ENCODE measurements at regions not wholly inside any gene's neighbourhood (a gene's known extent, or its start where the extent isn't known, plus 50 kb on each side); places are given as distances from the start of the nearest gene placed in this dataset.

GRCh38 chr22:44611880-44612496 is 90.0 kb upstream of the PRR5 start:
- DNase-seq: no peak

GRCh38 chr22:44610071-44610470 is 91.9 kb upstream of the PRR5 start:
- no peak for DNase-seq

- DNase-seq: no peak
Observed at GRCh38 chr22:44609400-44609988, 92.5 kb upstream of the PRR5 start.

GRCh38 chr22:44608597-44609399 is 93.2 kb upstream of the PRR5 start:
- no peak for DNase-seq

- DNase-seq: no peak
Observed at GRCh38 chr22:44606126-44606525, 95.9 kb upstream of the PRR5 start.

- DNase-seq: no peak
Observed at GRCh38 chr22:44605486-44605885, 96.5 kb upstream of the PRR5 start.

GRCh38 chr22:44604991-44605390 is 97.0 kb upstream of the PRR5 start:
- no peak for DNase-seq

- no peak for DNase-seq
Observed at GRCh38 chr22:44604455-44604854, 97.5 kb upstream of the PRR5 start.

GRCh38 chr22:44603767-44604166 is 98.2 kb upstream of the PRR5 start:
- DNase-seq: no peak

GRCh38 chr22:44601725-44602124 is 100.3 kb upstream of the PRR5 start:
- DNase-seq: no peak

GRCh38 chr22:44601189-44601588 is 100.8 kb upstream of the PRR5 start:
- DNase-seq: no peak

GRCh38 chr22:44600207-44600785 is 101.7 kb upstream of the PRR5 start:
- no peak for DNase-seq

- DNase-seq: no peak
Observed at GRCh38 chr22:44599500-44600140, 101.6 kb upstream of the RTL6 start.

- DNase-seq: no peak
Observed at GRCh38 chr22:44599084-44599483, 101.1 kb upstream of the RTL6 start.

- DNase-seq: peak; percentile 68
Observed at GRCh38 chr22:44597616-44598015, 99.6 kb upstream of the RTL6 start.

GRCh38 chr22:44596396-44597125 is 98.5 kb upstream of the RTL6 start:
- no peak for DNase-seq

- DNase-seq: no peak
Observed at GRCh38 chr22:44595841-44596341, 97.9 kb upstream of the RTL6 start.

GRCh38 chr22:44594951-44595350 is 96.9 kb upstream of the RTL6 start:
- no peak for DNase-seq

GRCh38 chr22:44592824-44593148 is 94.8 kb upstream of the RTL6 start:
- no peak for DNase-seq

- DNase-seq: no peak
Observed at GRCh38 chr22:44592126-44592823, 94.2 kb upstream of the RTL6 start.

GRCh38 chr22:44591146-44591790 is 93.2 kb upstream of the RTL6 start:
- no peak for DNase-seq
